Naive thymus-derived CD4-positive, alpha-beta T cell (primary cell): ENCODE measurements at regions not wholly inside any gene's neighbourhood (a gene's known extent, or its start where the extent isn't known, plus 50 kb on each side); places are given as distances from the start of the nearest gene placed in this dataset.

Source experiments
- ATAC-seq: fragments of 150-1000 bp; cut with Tn5 transposase; 2 replicates; pipeline ENCODE4 v1.10.0; 2021; ENCODE audit warnings: mild to moderate bottlenecking, moderate library complexity
- CTCF ChIA-PET: fragments of 350-600 bp; sonication (Branson Sonifier 250); formaldehyde crosslinking; loops from one replicate; lab custom pipeline; 2021; ENCODE audit warnings: antibody characterized with exemption; lab: Charles Lee
- POLR2A ChIA-PET: fragments of 350-600 bp; sonication (Branson Sonifier 250); formaldehyde crosslinking; loops from one replicate; lab custom pipeline; 2021; ENCODE audit warnings: antibody characterized with exemption, inconsistent platforms; lab: Charles Lee
- DNase-seq, 9 donors: peaks; one replicate each; pipeline versions ENCODE4 v3.0.0 to v3.0.0-alpha.2; 2020 to 2022; ENCODE audit warnings: mixed read lengths in 1 of 9
- H3K27ac ChIP-seq: one replicate; pipeline ENCODE4 v1.7.0; 2013; ENCODE audit warnings: mild to moderate bottlenecking, low read depth, low read length, moderate library complexity
- H3K27me3 ChIP-seq, 2 donors: one replicate each; pipeline ENCODE4 v1.7.0; 2013; ENCODE audit warnings: low read length in 2 of 2, mild to moderate bottlenecking in 2 of 2, moderate library complexity in 2 of 2; ENCODE audit not compliant: control insufficient read depth in 2 of 2, insufficient read depth in 2 of 2
- H3K36me3 ChIP-seq, 3 experiments: 1 replicate in 2 of 3; 2 replicates in 1 of 3; pipeline ENCODE4 v1.7.0; 2013; ENCODE audit warnings: low read length in 3 of 3, mild to moderate bottlenecking in 3 of 3, moderate library complexity in 1 of 3; ENCODE audit not compliant: insufficient read depth in 3 of 3, control insufficient read depth in 2 of 3
- H3K4me1 ChIP-seq, 2 donors: one replicate each; pipeline ENCODE4 v1.7.0; 2013; ENCODE audit warnings: low read length in 2 of 2, mild to moderate bottlenecking in 2 of 2, moderate library complexity in 1 of 2; ENCODE audit not compliant: control insufficient read depth in 2 of 2, insufficient read depth in 2 of 2
- H3K4me3 ChIP-seq: 2 replicates; pipeline ENCODE4 v1.7.0; 2013; ENCODE audit warnings: mild to moderate bottlenecking, low read length
- H3K9me3 ChIP-seq, 3 experiments: 1 replicate in 2 of 3; 2 replicates in 1 of 3; pipeline ENCODE4 v1.7.0; 2013; ENCODE audit warnings: low read length in 3 of 3; ENCODE audit not compliant: control insufficient read depth in 2 of 3
- H3K27ac Mint-ChIP-seq, 9 donors: one replicate each; pipeline ENCODE4 v1.8.0; 2020 to 2022; ENCODE audit warnings: mixed read lengths in 9 of 9, mild to moderate bottlenecking in 8 of 9, moderate library complexity in 5 of 9, inconsistent platforms in 2 of 9
- H3K27me3 Mint-ChIP-seq, 5 donors: one replicate each; pipeline ENCODE4 v1.8.0; 2021 to 2022; ENCODE audit warnings: mixed read lengths in 5 of 5, mild to moderate bottlenecking in 1 of 5
- H3K36me3 Mint-ChIP-seq, 5 donors: one replicate each; pipeline ENCODE4 v1.8.0; 2020 to 2022; ENCODE audit warnings: mixed read lengths in 5 of 5, mild to moderate bottlenecking in 3 of 5, inconsistent platforms in 1 of 5
- H3K4me1 Mint-ChIP-seq, 7 donors: one replicate each; pipeline ENCODE4 v1.8.0; 2020 to 2022; ENCODE audit warnings: mixed read lengths in 7 of 7, mild to moderate bottlenecking in 3 of 7, inconsistent platforms in 1 of 7
- H3K4me3 Mint-ChIP-seq, 10 donors: one replicate each; pipeline ENCODE4 v1.8.0; 2020 to 2022; ENCODE audit warnings: mild to moderate bottlenecking in 10 of 10, mixed read lengths in 10 of 10, moderate library complexity in 6 of 10, inconsistent platforms in 2 of 10
- H3K9me3 Mint-ChIP-seq, 11 donors: one replicate each; pipeline ENCODE4 v1.8.0; 2020 to 2022; ENCODE audit warnings: mixed read lengths in 11 of 11, mild to moderate bottlenecking in 4 of 11, inconsistent platforms in 1 of 11, moderate library complexity in 1 of 11
- intact Hi-C, 2 donors: fragments of 100-400 bp; cut with micrococcal nuclease; formaldehyde crosslinking; loops; one replicate each; pipeline ENCODE4 v1.15.1; 2023

DNA sequence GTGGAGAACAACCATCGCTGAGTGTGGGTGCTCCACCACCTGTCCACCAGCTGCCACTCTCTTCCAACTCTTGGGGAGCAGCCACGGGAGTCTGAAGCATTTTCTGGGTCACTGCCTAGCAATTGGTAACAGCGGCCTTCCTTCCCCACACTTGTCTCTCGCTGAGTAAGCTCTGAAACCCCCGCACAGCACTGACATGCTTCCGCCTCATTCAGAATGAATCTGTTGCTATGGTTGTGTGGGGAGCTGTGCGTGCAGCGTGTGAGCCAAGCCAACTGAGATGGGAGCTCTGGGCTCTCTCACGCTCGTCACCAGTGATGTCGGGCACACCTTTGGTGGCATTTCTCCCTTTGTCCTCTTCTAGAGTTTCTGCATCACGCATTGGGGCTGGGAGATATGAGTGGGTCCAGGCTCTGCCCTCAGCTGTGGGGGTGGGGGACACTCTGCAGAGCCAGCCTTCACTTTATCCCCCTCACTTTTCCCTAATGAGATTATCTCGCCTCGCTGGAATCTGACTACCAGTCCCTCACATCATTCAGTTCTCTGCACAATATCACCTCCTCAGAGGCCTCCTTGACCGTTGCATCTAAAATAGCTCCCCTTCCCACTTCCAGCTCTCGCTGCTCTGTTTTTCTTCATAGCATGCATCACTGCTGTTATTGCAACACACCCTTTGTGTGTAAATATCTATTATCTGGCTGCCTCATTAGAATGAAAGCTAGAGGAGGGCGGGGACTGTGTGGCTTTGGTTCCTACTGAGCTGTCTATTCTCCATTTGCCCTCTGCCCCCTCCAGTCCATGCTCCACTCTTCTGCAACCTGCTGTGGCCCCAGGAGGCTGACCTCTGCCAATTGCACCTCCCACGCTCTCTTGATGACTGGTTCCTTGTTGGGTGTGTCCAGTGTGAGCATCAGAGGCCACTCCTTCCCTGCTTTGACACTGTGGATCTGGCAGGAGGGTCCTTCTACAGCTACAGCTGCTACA lies 569.9 kb upstream of the CADM1 start:
- intact Hi-C loops = no loop called here
- no peaks in the 10 kb centered on the region for H3K4me1 Mint-ChIP-seq
- POLR2A ChIA-PET = no interaction called here
- no peak overlapping the region for H3K27ac Mint-ChIP-seq
- Histone ChIP-seq H3K4me1 (no peaks in the 10 kb centered on the region), H3K9me3 (no peaks in the 10 kb centered on the region), H3K27me3 (no peaks in the 10 kb centered on the region), H3K27ac (no peak overlapping the region), H3K36me3 (no peaks in the 10 kb centered on the region), H3K4me3 (no peak overlapping the region)
- peaks cover 0 to 17% (median 5%) of the 10 kb centered on the region in 11 donors for H3K9me3 Mint-ChIP-seq
- peaks cover 0 to 8% (median 0%) of the 10 kb centered on the region in 5 donors for H3K36me3 Mint-ChIP-seq
- DNase-seq = no peak
- CTCF ChIA-PET = no interaction called here
- no peak overlapping the region for H3K4me3 Mint-ChIP-seq
- no peak for ATAC-seq
- H3K27me3 Mint-ChIP-seq = peaks cover 2 to 29% (median 17%) of the 10 kb centered on the region in 5 donors

DNA sequence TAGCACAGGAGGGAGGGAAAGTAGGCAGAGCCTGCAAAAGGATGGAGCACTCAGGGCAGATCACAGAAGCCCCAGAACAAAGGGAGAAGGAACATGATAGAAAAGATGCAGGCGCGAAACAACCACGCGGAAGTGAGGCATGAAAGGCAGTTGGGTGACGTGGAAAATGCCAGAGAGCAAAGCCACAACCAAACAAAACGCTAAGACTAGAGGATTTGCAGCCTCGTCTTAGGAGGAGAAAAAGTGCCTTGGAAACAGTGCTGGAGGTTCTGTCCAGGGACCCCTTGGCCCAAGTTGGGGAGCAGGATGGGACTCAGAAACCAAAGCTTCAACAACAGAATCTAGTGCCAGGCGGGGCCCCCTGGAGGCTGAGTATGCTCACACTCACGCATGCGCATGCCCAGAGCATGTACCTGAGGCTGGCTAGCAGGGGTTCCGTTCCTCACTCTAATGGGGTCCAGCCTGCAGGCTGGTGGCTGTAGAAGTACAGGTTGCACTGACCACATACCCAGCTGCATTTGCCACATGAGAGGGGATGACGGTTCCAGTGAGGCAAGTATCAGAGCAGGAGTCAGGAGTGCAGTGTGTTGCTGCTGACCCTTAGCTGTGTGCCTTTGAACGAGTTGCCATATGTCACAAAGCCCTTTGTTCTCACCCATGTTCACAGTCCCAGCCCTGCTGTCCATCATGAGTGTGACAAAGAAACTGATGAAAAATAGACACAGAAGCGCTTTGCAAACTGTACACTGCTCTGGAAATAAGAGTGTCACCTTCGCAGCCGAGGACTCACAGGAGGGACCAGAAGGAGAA lies 568.6 kb upstream of the CADM1 start:
- Mint-ChIP-seq H3K4me3 (no peak overlapping the region), H3K9me3 (peaks cover 0 to 16% (median 5%) of the 10 kb centered on the region in 11 donors), H3K4me1 (no peaks in the 10 kb centered on the region), H3K27me3 (peaks cover 2 to 26% (median 17%) of the 10 kb centered on the region in 5 donors), H3K36me3 (peaks cover 0 to 8% (median 0%) of the 10 kb centered on the region in 5 donors), H3K27ac (no peak overlapping the region)
- Histone ChIP-seq H3K27me3 (no peaks in the 10 kb centered on the region), H3K4me1 (no peaks in the 10 kb centered on the region), H3K9me3 (no peaks in the 10 kb centered on the region), H3K4me3 (no peak overlapping the region), H3K36me3 (no peaks in the 10 kb centered on the region), H3K27ac (no peak overlapping the region)
- CTCF ChIA-PET = no interaction called here
- POLR2A ChIA-PET = no interaction called here
- intact Hi-C loops = no loop called here
- ATAC-seq = no peak
- no peak for DNase-seq

DNA sequence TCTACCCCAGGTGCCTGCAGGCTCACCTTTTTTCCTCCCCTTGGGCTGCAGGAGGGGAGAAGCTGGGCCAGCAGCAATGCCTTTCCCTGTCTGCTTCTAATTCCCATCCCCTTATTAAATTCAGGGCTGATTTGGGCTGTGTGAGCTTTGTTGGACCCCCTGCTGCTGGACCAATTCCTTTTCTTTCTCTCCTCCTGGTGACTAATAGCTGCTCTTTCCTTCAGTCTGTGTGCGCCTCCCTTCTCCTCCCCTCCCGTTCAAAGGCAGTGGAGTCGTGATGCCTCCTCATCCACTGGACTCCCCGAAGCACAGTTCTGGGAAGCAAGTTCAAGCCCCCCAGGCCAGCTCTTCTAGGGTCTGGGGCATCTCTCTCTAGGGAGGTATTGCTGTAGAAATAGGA lies 567.9 kb upstream of the CADM1 start:
- DNase-seq (no peak), ATAC-seq (no peak)
- Mint-ChIP-seq H3K27me3 (peaks cover 2 to 19% (median 16%) of the 10 kb centered on the region in 5 donors), H3K36me3 (peaks cover 0 to 4% (median 0%) of the 10 kb centered on the region in 5 donors), H3K27ac (no peak overlapping the region), H3K4me3 (no peak overlapping the region), H3K9me3 (peaks cover 0 to 9% (median 1%) of the 10 kb centered on the region in 11 donors), H3K4me1 (no peaks in the 10 kb centered on the region)
- no peak overlapping the region for H3K27ac ChIP-seq
- ChIA-PET CTCF (no interaction called here), POLR2A (no interaction called here)
- no peaks in the 10 kb centered on the region for H3K36me3 ChIP-seq
- H3K4me1 ChIP-seq = no peaks in the 10 kb centered on the region
- H3K4me3 ChIP-seq = no peak overlapping the region
- no peaks in the 10 kb centered on the region for H3K27me3 ChIP-seq
- no peaks in the 10 kb centered on the region for H3K9me3 ChIP-seq
- intact Hi-C loops = no loop called here

- no peaks in the 10 kb centered on the region for H3K27me3 ChIP-seq
- H3K27ac ChIP-seq = no peak overlapping the region
- no peak overlapping the region for H3K4me3 Mint-ChIP-seq
- no peaks in the 10 kb centered on the region for H3K9me3 ChIP-seq
- H3K36me3 Mint-ChIP-seq = no peaks in the 10 kb centered on the region
- DNase-seq = no peak
- no peaks in the 10 kb centered on the region for H3K4me1 ChIP-seq
- H3K36me3 ChIP-seq = no peaks in the 10 kb centered on the region
- ATAC-seq = no peak
- H3K27ac Mint-ChIP-seq = no peak overlapping the region
- H3K4me1 Mint-ChIP-seq = no peaks in the 10 kb centered on the region
- POLR2A ChIA-PET = no interaction called here
- peaks cover 0 to 3% (median 0%) of the 10 kb centered on the region in 11 donors for H3K9me3 Mint-ChIP-seq
- CTCF ChIA-PET = no interaction called here
- intact Hi-C loops = no loop called here
- peaks cover 2 to 15% (median 11%) of the 10 kb centered on the region in 5 donors for H3K27me3 Mint-ChIP-seq
- H3K4me3 ChIP-seq = no peak overlapping the region
These were observed 567.0 kb upstream of the CADM1 start for GRCh38 chr11:116071241-116071640.

DNA sequence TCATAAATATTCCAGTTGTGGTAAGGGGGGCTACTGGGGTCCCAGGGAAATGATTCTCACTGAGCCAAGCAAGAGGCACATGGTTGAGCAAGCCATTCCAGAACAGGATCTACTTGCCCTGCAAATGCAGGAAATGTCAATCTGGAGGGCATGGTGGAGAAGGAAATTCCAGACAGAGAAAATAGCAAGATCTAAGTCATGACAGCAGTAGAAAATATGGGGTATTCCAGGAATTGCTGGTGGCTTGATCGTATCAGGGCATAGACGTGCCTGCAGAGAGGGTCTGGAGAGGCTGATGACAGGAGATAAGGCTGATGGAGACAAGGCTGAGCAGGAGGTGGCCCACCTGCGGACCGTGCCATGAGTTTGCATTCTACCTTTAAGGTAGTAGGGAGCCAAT lies 566.3 kb upstream of the CADM1 start:
- no peak for DNase-seq
- CTCF ChIA-PET = no interaction called here
- Mint-ChIP-seq H3K36me3 (no peaks in the 10 kb centered on the region), H3K27ac (no peak overlapping the region), H3K4me3 (no peak overlapping the region), H3K9me3 (peaks cover 0 to 4% (median 0%) of the 10 kb centered on the region in 11 donors), H3K4me1 (peaks cover 0 to 2% (median 0%) of the 10 kb centered on the region in 7 donors), H3K27me3 (peaks cover 2 to 21% (median 11%) of the 10 kb centered on the region in 5 donors)
- Histone ChIP-seq H3K9me3 (no peaks in the 10 kb centered on the region), H3K4me3 (no peak overlapping the region), H3K27me3 (no peaks in the 10 kb centered on the region), H3K4me1 (no peaks in the 10 kb centered on the region), H3K36me3 (no peaks in the 10 kb centered on the region), H3K27ac (no peak overlapping the region)
- no peak for ATAC-seq
- intact Hi-C loops = no loop called here
- POLR2A ChIA-PET = no interaction called here

GRCh38 chr11:116066777-116067176 lies 562.6 kb upstream of the CADM1 start:
- H3K9me3 ChIP-seq = no peaks in the 10 kb centered on the region
- peaks cover 0 to 2% (median 0%) of the 10 kb centered on the region in 7 donors for H3K4me1 Mint-ChIP-seq
- CTCF ChIA-PET = no interaction called here
- no peak overlapping the region for H3K27ac Mint-ChIP-seq
- no peaks in the 10 kb centered on the region for H3K36me3 ChIP-seq
- H3K9me3 Mint-ChIP-seq = peaks cover 0 to 4% (median 0%) of the 10 kb centered on the region in 11 donors
- peaks cover 2 to 32% (median 12%) of the 10 kb centered on the region in 5 donors for H3K27me3 Mint-ChIP-seq
- no peak for ATAC-seq
- intact Hi-C loops = no loop called here
- no peak for DNase-seq
- no peaks in the 10 kb centered on the region for H3K4me1 ChIP-seq
- H3K27me3 ChIP-seq = no peaks in the 10 kb centered on the region
- H3K36me3 Mint-ChIP-seq = no peaks in the 10 kb centered on the region
- no peak overlapping the region for H3K27ac ChIP-seq
- no peak overlapping the region for H3K4me3 ChIP-seq
- no peak overlapping the region for H3K4me3 Mint-ChIP-seq
- POLR2A ChIA-PET = no interaction called here
